Uterus (tissue), 3 donors: ENCODE measurements at regions not wholly inside any gene's neighbourhood (a gene's known extent, or its start where the extent isn't known, plus 50 kb on each side); places are given as distances from the start of the nearest gene placed in this dataset.

Source experiments
- DNase-seq, 2 donors: peaks; one replicate each; pipeline ENCODE4 v3.0.0-alpha.2; 2019 to 2020
- H3K27ac ChIP-seq, 2 donors: fragments of 200-600 bp; sonication (generic); 1 replicate in 1 of 2; 2 replicates in 1 of 2; pipeline ENCODE4 v1.5.1; 2016 to 2018
- H3K27me3 ChIP-seq, 2 donors: fragments of 200-600 bp; sonication (generic); one replicate each; pipeline ENCODE4 v1.5.1; 2018 to 2019; ENCODE audit warnings: control low read depth in 1 of 2
- H3K36me3 ChIP-seq, 2 donors: fragments of 200-600 bp; sonication (generic); one replicate each; pipeline ENCODE4 v1.5.1; 2019; ENCODE audit warnings: control low read depth in 1 of 2
- H3K4me1 ChIP-seq, 2 donors: fragments of 200-600 bp; sonication (generic); one replicate each; pipeline ENCODE4 v1.5.1; 2018 to 2019; ENCODE audit warnings: control low read depth in 1 of 2
- H3K4me3 ChIP-seq, 2 donors: fragments of 200-600 bp; sonication (generic); 1 replicate in 1 of 2; 2 replicates in 1 of 2; pipeline ENCODE4 v1.5.1; 2018 to 2019; ENCODE audit warnings: mild to moderate bottlenecking in 1 of 2
- H3K9me3 ChIP-seq, 2 donors: fragments of 200-600 bp; sonication (generic); one replicate each; pipeline ENCODE4 v1.5.1; 2019; ENCODE audit warnings: control low read depth in 1 of 2
- CTCF ChIP-seq, 4 experiments: fragments of 200-600 bp in 2 of 4; fragments of 450-650 bp in 2 of 4; sonication (generic) in 2 of 4; IDR thresholded peaks; one replicate each; pipeline ENCODE4 v1.5.1; 2016 to 2019; ENCODE audit warnings: antibody characterized with exemption in 4 of 4, mild to moderate bottlenecking in 2 of 4, moderate library complexity in 1 of 4
- POLR2A ChIP-seq, 2 donors: fragments of 450-650 bp; IDR thresholded peaks; one replicate each; pipeline ENCODE4 v1.6.1; 2016; ENCODE audit warnings: antibody characterized with exemption in 2 of 2, mild to moderate bottlenecking in 1 of 2, moderate library complexity in 1 of 2
- intact Hi-C: fragments of 100-400 bp; cut with DNase I; formaldehyde crosslinking; loops from one replicate; pipeline ENCODE4 v1.15.1; 2023; ENCODE audit warnings: low total_unique reads
- donor health status: DM: yes; HTN: yes; CAD: no.

- DNase-seq: no peak
- no peaks in the 10 kb centered on the region for H3K36me3 ChIP-seq
- H3K4me3 ChIP-seq: no peak overlapping the region
- TF ChIP-seq POLR2A (IDR thresholded peaks at IDR 0.05) (no peak), CTCF (IDR thresholded peaks at IDR 0.05) (no peak)
- no peaks in the 10 kb centered on the region for H3K4me1 ChIP-seq
- no peaks in the 10 kb centered on the region for H3K9me3 ChIP-seq
- H3K27me3 ChIP-seq: no peaks in the 10 kb centered on the region
- no peak overlapping the region for H3K27ac ChIP-seq
- intact Hi-C loops: no loop called here
These were observed 280.3 kb upstream of the SLITRK3 start for GRCh38 chr3:165476399-165477060.

- no peak for DNase-seq
- peaks cover 0 to 5% of the 10 kb centered on the region in 2 donors for H3K4me1 ChIP-seq
- TF ChIP-seq CTCF (IDR thresholded peaks at IDR 0.05) (no peak), POLR2A (IDR thresholded peaks at IDR 0.05) (no peak)
- no peak overlapping the region for H3K4me3 ChIP-seq
- no peak overlapping the region for H3K27ac ChIP-seq
- H3K36me3 ChIP-seq: no peaks in the 10 kb centered on the region
- intact Hi-C loops: no loop called here
- no peaks in the 10 kb centered on the region for H3K27me3 ChIP-seq
- H3K9me3 ChIP-seq: peaks cover 0 to 10% of the 10 kb centered on the region in 2 donors
These were observed 270.7 kb upstream of the SLITRK3 start for GRCh38 chr3:165466856-165467255.

GRCh38 chr3:165464736-165465135 is 268.6 kb upstream of the SLITRK3 start:
- peaks cover 0 to 5% of the 10 kb centered on the region in 2 donors for H3K4me1 ChIP-seq
- no peak for DNase-seq
- no peak for TF ChIP-seq CTCF (IDR thresholded peaks at IDR 0.05)
- TF ChIP-seq POLR2A (IDR thresholded peaks at IDR 0.05): no peak
- no peaks in the 10 kb centered on the region for H3K36me3 ChIP-seq
- intact Hi-C loops: no loop called here
- no peak overlapping the region for H3K27ac ChIP-seq
- no peaks in the 10 kb centered on the region for H3K9me3 ChIP-seq
- no peak overlapping the region for H3K4me3 ChIP-seq
- no peaks in the 10 kb centered on the region for H3K27me3 ChIP-seq

- intact Hi-C loops: no loop called here
- H3K9me3 ChIP-seq: no peaks in the 10 kb centered on the region
- peaks cover 0 to 5% of the 10 kb centered on the region in 2 donors for H3K4me1 ChIP-seq
- no peaks in the 10 kb centered on the region for H3K27me3 ChIP-seq
- no peak overlapping the region for H3K4me3 ChIP-seq
- H3K27ac ChIP-seq: peak overlapping the region in 1 of 2 donors; percentile 18
- DNase-seq: no peak
- TF ChIP-seq POLR2A (IDR thresholded peaks at IDR 0.05) (no peak), CTCF (IDR thresholded peaks at IDR 0.05) (no peak)
- H3K36me3 ChIP-seq: no peaks in the 10 kb centered on the region
These were observed 267.3 kb upstream of the SLITRK3 start for GRCh38 chr3:165463531-165463930.

- H3K36me3 ChIP-seq: no peaks in the 10 kb centered on the region
- H3K9me3 ChIP-seq: no peaks in the 10 kb centered on the region
- peak overlapping the region; percentile 8 to 43 for H3K27ac ChIP-seq
- TF ChIP-seq POLR2A (IDR thresholded peaks at IDR 0.05) (no peak), CTCF (IDR thresholded peaks at IDR 0.05) (no peak)
- H3K27me3 ChIP-seq: no peaks in the 10 kb centered on the region
- H3K4me1 ChIP-seq: peaks cover 0 to 5% of the 10 kb centered on the region in 2 donors
- intact Hi-C loops: no loop called here
- DNase-seq: peak; percentile 18 to 28
- H3K4me3 ChIP-seq: no peak overlapping the region
These were observed 266.6 kb upstream of the SLITRK3 start for GRCh38 chr3:165462636-165463334.
